Gastrocnemius medialis (tissue), 4 donors: ENCODE measurements at regions not wholly inside any gene's neighbourhood (a gene's known extent, or its start where the extent isn't known, plus 50 kb on each side); places are given as distances from the start of the nearest gene placed in this dataset.
"Not testable (repeated sequence)": the region's sequence is repeated elsewhere in the genome, so short reads cannot be mapped to it uniquely, and the experiment has no call there.

Experiments used
- CTCF ChIP-seq, 5 experiments: fragments of 450-650 bp in 3 of 5; fragments of 200-600 bp in 2 of 5; sonication (generic) in 2 of 5; IDR thresholded peaks in 4 of 5; conservative IDR thresholded peaks in 1 of 5; 1 replicate in 4 of 5; 2 replicates in 1 of 5; pipeline ENCODE4 v1.5.1; 2016 to 2019; ENCODE audit warnings: antibody characterized with exemption in 5 of 5, mild to moderate bottlenecking in 3 of 5, moderate library complexity in 3 of 5
- POLR2A ChIP-seq, 2 donors: fragments of 450-650 bp; IDR thresholded peaks; one replicate each; pipeline ENCODE4 v1.6.1; 2017; ENCODE audit warnings: antibody characterized with exemption in 2 of 2, mild to moderate bottlenecking in 2 of 2, moderate library complexity in 2 of 2

GRCh38 chr9:67726213-67726988, 132.3 kb upstream of the ANKRD20A1 start:
- TF ChIP-seq POLR2A (IDR thresholded peaks at IDR 0.05); CTCF (IDR thresholded peaks at IDR 0.05 in 4 of 5, conservative IDR thresholded peaks at IDR 0.05 in 1 of 5): not testable (repeated sequence)
